GM12872 (cell line): ENCODE measurements at regions not wholly inside any gene's neighbourhood (a gene's known extent, or its start where the extent isn't known, plus 50 kb on each side); places are given as distances from the start of the nearest gene placed in this dataset.

Experiments used
- TF ChIP-seq, protein P1 (sequence below): IDR thresholded peaks from 3 replicates; pipeline ENCODE4 v1.5.1; 2011; ENCODE audit warnings: low read depth, mild to moderate bottlenecking, low read length, moderate library complexity; ENCODE audit not compliant: insufficient read depth

DNA sequence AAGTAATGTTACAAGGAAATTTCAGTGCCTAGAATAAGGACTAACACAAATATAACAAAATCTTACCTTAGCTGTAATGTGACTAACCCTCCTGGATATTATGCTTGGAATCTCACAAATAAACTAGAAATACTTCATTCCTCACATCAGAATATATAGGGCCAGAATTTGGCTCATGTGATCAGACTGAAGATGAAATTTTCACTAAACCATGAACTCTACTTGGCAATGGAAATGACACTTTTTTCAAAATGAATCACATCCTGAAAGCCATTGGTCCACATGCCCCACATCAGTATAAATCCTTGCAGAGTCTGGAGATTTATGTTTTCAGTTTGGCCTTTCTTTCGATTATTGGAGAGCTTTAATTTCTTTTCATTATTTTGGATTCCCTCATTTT lies 227.8 kb downstream of the NRIP1 start:
- TF ChIP-seq, protein P1, sequence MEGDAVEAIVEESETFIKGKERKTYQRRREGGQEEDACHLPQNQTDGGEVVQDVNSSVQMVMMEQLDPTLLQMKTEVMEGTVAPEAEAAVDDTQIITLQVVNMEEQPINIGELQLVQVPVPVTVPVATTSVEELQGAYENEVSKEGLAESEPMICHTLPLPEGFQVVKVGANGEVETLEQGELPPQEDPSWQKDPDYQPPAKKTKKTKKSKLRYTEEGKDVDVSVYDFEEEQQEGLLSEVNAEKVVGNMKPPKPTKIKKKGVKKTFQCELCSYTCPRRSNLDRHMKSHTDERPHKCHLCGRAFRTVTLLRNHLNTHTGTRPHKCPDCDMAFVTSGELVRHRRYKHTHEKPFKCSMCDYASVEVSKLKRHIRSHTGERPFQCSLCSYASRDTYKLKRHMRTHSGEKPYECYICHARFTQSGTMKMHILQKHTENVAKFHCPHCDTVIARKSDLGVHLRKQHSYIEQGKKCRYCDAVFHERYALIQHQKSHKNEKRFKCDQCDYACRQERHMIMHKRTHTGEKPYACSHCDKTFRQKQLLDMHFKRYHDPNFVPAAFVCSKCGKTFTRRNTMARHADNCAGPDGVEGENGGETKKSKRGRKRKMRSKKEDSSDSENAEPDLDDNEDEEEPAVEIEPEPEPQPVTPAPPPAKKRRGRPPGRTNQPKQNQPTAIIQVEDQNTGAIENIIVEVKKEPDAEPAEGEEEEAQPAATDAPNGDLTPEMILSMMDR, result no peak

DNA sequence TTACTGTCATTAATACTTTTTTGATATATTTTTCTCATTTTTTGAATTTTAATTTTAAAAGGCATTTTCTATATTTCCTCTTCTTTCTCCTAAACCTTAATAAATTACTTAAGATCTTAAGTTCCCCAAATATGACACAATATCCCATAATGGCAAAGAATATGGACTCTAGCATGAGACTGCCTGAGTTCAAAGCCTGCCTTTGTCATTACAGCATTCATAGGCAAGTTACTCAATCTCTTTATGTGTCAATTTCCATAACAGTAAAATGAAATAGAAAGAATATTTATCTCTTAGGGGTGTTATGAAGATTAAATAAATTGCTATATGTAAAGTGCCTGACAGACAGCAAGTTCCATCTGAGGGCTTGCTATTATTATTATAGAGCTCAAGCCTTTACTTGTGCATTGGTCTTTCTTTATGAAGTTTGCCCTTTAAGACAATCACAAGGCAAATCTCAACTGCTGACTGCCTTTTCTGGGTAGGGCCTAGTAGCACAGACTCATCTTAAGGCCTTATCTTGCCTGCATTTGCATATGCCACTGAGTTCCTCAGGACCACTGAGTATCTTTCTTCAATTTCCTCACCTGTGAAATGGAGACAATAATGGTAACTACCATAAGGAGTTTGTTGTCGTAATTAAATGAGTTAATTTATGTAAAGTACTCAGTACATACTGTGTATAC lies 231.0 kb downstream of the NRIP1 start:
- TF ChIP-seq, protein P1, result no peak

DNA sequence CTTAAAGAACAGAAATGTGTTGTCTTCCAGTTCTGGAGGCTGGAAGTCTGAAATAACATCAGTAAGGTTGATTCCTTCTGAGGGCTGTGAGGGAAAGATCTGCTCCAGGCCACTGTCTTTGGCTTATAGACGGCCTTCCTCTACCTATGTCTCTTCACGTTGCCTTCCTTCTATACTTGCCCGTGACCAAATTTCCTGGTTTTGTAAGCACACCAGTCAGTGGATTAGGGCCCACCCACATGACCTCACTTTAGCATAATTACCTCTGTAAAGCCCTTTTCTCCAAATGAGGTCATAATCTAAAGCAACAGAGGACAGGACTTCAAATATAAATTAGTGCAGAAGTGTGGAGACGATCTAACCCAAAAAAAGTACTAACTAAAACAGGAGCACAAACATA lies 231.6 kb downstream of the NRIP1 start:
- TF ChIP-seq, protein P1, result no peak

DNA sequence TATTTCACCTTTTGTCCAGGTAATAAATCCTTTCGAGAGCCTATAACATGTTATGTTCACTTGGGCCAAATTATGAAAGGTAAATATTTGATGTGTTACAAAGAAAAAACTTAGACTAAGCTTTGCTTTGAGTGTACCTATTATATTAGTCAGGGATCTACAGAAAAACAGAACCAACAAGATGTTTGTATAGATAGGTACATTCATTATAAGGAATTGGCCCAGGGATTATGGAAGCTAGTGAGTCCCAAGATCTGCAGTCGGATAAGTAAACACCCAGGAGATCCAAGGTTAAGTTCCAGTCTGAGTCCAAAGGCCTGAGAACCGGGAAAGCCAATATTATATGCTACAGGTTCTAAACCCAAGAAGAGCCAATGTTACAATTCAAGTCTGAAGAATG lies 234.5 kb downstream of the NRIP1 start:
- TF ChIP-seq, protein P1, result no peak

DNA sequence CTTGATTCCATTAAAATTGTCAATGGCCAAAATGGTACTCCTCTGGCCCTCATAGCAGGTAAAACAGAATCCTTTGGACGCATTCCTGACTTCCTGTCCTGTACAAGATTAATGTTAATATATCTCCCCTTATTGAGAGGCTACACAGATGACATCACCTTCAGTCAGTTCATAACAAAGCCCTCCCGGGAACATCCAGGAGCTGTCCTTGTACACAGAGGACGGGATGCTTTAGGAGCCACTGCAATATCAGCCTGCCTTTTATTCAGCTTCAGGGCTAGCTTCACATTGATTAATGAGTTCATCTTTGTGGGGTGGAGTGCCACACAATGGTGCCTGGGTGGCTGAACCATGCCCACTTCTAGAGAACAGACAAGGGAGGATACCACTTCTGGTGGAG lies 235.1 kb downstream of the NRIP1 start:
- TF ChIP-seq, protein P1, result no peak

DNA sequence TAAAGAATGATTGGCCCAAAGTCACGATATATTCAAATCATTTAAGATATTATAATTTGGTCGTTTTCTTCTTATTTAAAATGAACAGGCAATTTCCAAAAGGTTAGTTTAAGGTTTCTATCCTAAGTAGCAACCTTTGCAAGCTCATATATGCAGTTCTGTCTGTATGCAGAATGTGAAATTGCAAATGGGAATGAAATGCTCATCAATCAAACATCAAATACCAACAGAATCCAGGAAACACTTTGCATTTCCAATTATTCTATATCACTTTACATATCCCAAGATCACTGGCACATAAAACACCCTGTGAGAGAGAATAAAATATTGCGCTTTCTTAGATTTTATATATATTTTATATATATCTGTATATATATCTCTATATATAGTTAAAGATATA lies 237.3 kb downstream of the NRIP1 start:
- TF ChIP-seq, protein P1, result no peak

DNA sequence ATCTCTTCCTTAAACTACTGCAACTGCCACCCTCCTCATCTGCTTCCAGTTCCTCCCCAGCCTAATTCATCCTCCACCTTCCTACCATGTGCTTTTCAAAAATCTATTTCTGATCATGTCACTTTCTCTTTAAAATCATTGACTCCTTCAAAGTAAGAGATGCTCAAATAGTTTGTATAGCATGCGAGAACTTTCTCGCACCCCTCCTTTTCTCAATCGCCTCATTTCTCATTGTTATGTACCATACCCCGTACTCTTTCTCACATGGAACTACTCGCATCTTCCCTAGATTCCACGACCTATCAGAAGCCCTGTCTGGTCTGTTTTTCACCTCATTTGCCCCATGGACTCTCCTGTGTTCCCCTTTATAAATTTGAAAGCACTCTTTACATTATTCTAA lies 238.2 kb downstream of the NRIP1 start:
- TF ChIP-seq, protein P1, result no peak
